Left renal cortex interstitium (tissue), 4 donors: ENCODE measurements at regions not wholly inside any gene's neighbourhood (a gene's known extent, or its start where the extent isn't known, plus 50 kb on each side); places are given as distances from the start of the nearest gene placed in this dataset.
A peak's percentile ranks its signal among the peaks of the same experiment; 100 is the strongest.

Experiments
- DNase-seq, 4 donors: peaks; one replicate each; pipeline ENCODE4 v3.0.0-alpha.2; 2013; ENCODE audit warnings: low read depth in 4 of 4, low spot score in 2 of 4, missing footprints in 1 of 4

GRCh38 chr2:175575346-175576258, 394.1 kb upstream of the ATP5MC3 start:
- peak in 3 of 4 donors; percentile 28 to 62 (median 46) for DNase-seq

GRCh38 chr2:175574069-175574468, 392.6 kb upstream of the ATP5MC3 start:
- no peak for DNase-seq

GRCh38 chr2:175571078-175571653, 389.7 kb upstream of the ATP5MC3 start:
- no peak for DNase-seq

- DNase-seq, result no peak
Measured at GRCh38 chr2:175568109-175568730, 386.7 kb upstream of the ATP5MC3 start.

GRCh38 chr2:175567435-175568061, 386.0 kb upstream of the ATP5MC3 start:
- no peak for DNase-seq

- no peak for DNase-seq
Measured at GRCh38 chr2:175560521-175561169, 379.1 kb upstream of the ATP5MC3 start.

- no peak for DNase-seq
Measured at GRCh38 chr2:175559613-175560012, 378.1 kb upstream of the ATP5MC3 start.

- DNase-seq, result no peak
Measured at GRCh38 chr2:175557810-175558377, 376.4 kb upstream of the ATP5MC3 start.

- no peak for DNase-seq
Measured at GRCh38 chr2:175553910-175554309, 372.4 kb upstream of the ATP5MC3 start.

GRCh38 chr2:175552902-175553301, 371.4 kb upstream of the ATP5MC3 start:
- no peak for DNase-seq

- no peak for DNase-seq
Measured at GRCh38 chr2:175540421-175540820, 358.9 kb upstream of the ATP5MC3 start.

- DNase-seq, result no peak
Measured at GRCh38 chr2:175539122-175539521, 357.6 kb upstream of the ATP5MC3 start.

- DNase-seq, result no peak
Measured at GRCh38 chr2:175536059-175536458, 354.5 kb upstream of the ATP5MC3 start.

GRCh38 chr2:175535631-175536030, 354.1 kb upstream of the ATP5MC3 start:
- DNase-seq, result no peak

GRCh38 chr2:175525975-175526374, 344.5 kb upstream of the ATP5MC3 start:
- no peak for DNase-seq

GRCh38 chr2:175523001-175523400, 341.5 kb upstream of the ATP5MC3 start:
- peak in 3 of 4 donors; percentile 3 to 9 (median 9) for DNase-seq

GRCh38 chr2:175518206-175518605, 336.7 kb upstream of the ATP5MC3 start:
- no peak for DNase-seq

- no peak for DNase-seq
Measured at GRCh38 chr2:175516555-175516954, 335.0 kb upstream of the ATP5MC3 start.

GRCh38 chr2:175500255-175500654, 318.7 kb upstream of the ATP5MC3 start:
- no peak for DNase-seq

- DNase-seq, result no peak
Measured at GRCh38 chr2:175490360-175490791, 308.9 kb upstream of the ATP5MC3 start.
